Activated CD4-positive, alpha-beta T cell treated with anti-CD3 and anti-CD28 coated beads, Interleukin-2, amount 50 U/mL, for 24 hours (primary cell): ENCODE measurements at regions not wholly inside any gene's neighbourhood (a gene's known extent, or its start where the extent isn't known, plus 50 kb on each side); places are given as distances from the start of the nearest gene placed in this dataset.

Experiments used
- DNase-seq, 2 donors: peaks; one replicate each; pipeline ENCODE4 v3.0.0-alpha.2; 2020; ENCODE audit warnings: low read depth in 1 of 2, low spot score in 1 of 2

DNA sequence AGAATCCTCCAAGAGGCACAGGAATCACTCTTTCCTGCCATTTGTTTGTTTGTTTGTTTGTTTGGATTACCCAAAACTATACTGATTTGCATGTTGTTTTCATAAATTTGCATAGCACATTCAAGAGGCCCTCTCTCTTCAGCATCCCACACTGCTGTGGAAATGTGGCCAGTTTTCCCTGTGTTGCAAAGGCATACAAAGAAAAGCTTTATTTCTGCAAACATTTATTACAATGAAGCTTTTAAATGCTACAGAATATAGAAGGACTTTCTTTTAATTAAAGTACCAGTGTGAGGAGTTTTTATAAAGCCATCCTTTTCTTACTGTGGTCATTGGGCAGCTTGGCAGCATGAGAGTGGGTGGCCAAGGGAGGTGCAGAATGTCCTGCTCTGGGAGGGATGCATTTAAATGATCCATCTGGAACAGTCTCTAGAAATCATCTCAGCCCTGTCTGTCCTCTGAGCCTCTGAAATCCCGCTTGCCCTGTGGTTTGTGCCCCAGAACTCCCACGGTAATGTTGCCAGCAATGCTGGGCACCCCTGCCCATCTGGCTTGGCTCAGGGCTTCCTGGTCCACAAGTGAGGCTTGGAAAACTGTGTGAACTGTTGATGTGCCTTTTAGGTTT is 356.8 kb upstream of the KIF2A start:
- DNase-seq: no peak

DNA sequence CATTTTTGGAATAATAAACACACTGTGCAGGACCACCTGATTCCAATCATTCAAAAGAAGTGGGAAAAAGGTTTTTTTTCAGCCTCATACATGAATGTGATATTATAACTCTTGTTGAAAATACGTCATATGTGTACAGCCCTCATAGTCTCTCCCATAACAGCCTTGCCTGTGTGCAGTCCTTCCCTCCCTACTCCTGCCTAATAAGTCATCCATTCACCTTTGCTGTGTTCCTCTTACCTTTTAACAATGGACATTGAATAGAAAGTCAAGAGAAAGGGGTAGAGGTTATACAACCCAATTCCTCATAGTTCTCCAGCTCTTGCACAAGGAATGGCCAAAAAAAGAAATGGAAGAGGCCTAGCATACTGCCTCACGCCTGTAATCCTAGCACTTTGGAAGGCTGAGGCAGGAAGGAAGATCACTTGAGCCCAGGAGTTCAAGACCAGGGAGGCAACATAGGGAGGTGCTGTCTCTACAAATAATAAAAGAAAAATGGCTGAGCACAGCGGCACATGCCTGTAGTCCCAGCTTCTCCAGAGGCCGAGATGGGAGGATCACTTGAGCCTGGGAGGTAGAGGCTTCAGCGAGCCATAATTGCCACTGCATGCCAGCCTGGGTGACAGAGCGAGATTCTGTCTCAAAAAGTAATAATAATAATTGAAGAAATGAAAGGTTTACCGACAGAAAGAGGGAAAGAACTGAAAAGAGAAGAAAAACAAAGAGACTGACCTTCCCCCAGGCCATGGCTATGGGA is 356.1 kb upstream of the KIF2A start:
- no peak for DNase-seq

DNA sequence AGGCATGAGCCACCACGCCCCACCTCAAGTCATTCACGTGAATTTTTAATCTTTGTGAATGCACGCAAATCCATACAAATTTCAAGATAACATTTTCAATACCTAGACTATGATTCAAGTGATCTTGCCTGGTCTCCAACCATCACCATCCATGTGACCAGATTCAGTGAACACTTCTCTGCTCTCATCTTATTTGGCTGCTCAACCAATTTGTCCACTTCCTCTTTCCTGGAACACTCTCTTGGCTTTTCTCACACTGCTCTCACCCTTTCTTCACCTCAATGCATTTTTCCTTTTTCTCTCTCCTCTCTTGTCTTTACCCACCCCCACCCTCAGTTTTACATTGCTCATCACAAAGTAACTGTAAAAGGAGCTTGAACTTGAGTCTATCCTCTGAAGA is 354.7 kb upstream of the KIF2A start:
- no peak for DNase-seq

DNA sequence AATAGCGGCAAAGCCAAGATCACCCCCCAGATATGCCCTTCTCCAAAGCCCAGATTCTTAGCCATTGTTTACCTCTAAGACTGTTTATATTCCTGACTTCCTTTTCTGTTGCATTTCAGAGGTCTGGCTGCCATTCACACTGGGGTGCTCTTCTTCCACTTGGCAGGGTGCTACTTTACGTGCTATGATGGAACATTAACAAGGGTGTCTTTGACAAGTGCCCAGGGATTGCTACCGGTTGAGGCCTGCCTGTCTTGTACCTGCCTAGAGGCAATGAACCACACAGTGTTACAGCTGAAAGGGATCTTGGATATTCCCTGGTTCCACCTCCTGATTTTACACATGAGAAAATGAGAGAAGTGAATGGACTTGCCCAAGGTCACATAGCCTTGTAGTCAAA is 352.1 kb upstream of the KIF2A start:
- no peak for DNase-seq

DNA sequence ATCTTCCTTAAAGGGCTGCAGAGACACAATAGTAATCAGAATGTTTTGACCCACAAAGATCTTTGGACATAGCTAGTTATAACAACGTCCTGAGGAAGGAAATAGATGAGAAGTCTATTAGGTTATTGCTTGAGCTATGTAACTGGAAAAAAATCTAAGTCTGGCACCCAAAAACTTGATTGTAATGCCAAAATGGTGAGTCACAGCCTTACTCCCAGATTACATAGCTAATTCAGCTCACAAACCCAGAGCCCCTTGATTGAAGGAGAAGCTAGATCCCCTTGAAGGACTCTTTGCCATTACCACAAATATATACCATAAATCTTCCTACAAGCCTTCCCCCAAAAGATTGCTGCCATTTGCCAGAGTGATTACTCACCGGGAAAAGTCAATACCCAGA is 341.8 kb upstream of the KIF2A start:
- DNase-seq: no peak

DNA sequence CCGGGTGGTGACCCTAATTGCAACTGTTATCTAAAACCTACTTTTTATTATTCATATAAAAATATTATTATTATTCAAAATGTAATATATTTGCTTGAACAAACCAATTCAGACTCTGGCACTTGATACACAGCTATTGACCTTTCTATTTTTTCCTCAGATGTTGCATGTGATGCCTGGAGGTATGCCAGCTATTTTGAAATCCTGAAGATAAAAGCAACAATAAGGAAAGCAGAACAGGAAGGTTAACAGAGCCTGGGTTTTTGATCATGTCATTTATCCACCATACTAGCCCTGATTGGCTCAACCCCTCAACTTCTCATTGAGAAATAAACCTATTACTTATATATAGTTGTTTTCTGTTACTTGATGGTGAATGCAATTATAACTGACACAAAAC is 340.9 kb upstream of the KIF2A start:
- DNase-seq: no peak

DNA sequence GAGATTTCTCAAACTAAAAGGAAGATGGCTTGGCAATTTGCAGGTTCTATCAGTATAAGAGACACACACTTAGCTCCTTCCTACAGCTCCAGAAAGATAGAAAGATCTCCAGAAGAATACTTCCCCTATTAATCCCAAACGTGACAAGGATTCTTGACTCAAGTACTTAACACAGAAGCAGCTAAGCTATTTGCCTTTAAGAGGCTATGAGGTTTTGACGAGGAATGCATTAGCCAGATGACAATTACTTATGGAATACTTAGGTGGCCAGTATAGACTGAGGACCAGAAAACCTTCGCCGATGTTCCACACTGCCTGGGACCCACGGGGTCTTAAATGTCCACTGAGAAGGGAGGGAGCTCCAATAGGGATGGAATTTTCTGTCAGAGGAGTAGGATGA is 340.5 kb upstream of the KIF2A start:
- no peak for DNase-seq

DNA sequence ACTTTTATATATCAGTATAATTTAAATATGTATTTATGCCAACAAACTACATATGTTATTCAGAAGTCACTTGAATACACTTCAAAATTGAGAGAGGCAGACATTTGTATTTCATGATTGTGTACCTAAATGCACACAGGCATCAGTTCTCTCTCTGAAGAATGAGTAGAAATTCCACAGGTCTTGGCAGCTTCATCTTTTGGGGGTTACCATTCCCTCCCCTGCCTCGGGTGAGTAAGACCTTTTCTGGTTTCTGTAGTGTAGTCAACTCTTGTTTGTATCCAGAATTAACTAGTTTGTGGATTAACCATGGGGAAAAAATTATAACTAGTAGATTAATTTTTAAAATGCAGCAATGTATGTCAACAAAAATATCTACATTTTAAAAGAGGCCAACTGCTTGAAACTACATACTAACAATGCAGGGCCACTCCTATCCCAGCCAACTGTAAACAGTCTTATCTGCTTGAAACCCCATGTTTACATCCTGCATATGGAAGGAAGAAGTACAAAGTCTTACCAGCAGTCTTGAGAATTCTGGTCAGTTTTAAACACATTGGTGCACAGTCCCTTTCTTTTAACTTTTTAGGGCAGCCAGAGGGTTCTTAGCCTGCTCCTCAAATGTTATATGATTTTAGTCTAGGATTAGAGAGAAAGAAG is 339.6 kb upstream of the KIF2A start:
- no peak for DNase-seq

DNA sequence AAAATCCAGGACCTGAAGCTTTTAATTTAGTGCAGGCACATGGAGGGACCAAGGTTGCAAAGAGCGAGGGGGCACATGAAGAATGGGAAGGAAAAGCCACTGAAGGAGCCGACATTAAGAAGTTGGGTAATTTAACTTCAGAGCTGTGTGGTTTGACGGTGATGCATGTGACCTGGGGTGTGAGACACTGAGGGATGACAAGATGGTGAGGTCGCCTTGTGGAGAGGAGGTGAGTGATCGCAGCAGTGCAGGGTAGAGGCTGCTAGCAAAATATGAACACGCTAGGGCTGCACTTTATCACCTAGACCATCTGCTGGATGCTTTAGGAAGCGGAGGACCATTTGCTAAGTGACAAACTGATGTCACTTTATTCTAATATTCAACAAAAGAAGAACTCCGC is 339.0 kb upstream of the KIF2A start:
- DNase-seq: no peak

DNA sequence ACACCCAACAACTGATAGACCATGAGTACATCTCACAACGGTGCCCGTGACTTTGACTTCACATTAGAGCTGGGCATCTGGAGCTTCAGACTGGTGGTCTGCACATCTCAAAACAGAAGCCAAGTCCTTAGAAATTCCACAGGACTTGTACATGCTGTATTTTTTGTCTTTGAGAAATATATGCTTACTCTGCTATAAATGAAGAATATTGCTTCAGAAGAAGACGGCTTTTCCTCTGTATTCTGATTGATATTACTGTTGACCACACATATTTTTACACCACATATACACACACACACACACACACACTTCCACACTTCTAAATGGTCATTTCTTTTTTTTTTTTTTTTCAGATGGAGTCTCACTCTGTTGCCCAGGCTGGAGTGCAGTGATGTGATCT is 338.3 kb upstream of the KIF2A start:
- DNase-seq: no peak

DNA sequence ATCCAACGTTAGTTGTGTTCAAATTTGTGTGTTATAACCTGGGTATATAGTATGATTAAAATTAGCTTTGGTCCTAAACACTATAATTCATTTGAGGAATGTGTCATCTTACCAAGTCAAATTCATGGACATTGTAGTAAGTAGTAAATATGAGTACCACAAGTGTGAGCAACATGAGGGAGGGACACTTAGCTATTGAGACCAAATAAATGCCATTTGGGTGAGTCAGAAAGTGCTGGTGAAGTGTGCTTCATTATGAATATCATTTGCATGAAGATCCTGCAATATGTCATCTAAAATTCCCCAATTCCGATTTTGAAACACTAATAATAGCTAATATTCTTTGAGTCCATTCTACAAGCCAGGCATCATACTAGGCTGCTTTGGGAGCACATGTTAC is 336.7 kb upstream of the KIF2A start:
- no peak for DNase-seq

DNA sequence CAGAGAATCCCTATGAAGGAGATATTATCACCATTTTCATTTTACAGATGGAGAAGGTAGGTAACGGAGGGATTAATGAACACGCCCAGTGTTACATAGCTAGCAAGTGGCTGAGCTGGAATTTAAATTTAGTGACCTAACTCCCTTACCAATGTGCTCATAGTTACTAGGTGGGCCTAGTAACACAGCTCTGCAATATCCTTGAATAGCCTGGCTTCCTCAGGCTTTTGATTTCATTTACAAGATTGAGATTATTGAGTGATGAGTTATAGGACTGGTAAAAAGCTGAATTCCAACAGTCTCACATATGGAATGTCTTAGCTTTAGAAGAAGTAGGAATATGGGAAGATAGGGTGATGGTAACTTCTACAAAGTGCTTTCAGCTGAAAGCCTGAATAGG is 336.3 kb upstream of the KIF2A start:
- DNase-seq: no peak

DNA sequence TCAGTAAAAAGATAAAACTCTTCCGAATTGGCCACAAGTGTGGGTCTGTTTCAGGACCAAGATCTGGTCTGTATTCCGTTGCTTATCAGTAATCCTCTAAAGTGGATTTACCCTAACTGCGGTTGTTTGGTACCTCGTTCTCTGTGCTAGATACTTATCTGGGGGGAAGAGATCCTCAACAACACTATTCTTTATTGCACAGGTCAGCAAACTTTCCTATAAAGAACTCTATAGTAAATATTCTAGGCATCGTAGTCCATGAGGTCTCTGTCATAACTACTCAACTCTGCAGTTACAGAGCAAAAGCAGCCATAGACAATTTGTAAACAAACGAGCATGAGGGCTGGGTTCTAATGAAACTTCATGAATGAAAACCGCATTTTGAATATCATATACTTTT is 335.8 kb upstream of the KIF2A start:
- no peak for DNase-seq

DNA sequence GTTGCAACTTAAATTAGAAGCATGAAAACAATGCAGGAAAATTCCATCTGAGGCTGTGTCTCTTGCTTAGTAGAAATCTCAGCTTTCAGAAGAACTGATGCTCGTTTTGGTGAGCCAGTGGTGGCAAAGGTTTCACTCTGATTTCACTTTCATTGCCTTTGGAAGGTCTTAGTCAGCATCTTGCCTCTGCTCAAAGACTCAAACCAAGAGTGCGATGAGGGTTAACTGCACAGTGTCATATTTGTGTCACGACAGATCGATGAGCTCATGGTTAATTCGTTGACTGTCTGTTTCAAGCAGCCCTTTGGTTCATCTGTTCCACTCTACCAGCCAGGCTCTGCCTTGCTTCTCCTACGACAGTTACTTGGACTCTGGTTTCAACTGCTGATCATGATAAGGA is 331.3 kb upstream of the KIF2A start:
- no peak for DNase-seq

DNA sequence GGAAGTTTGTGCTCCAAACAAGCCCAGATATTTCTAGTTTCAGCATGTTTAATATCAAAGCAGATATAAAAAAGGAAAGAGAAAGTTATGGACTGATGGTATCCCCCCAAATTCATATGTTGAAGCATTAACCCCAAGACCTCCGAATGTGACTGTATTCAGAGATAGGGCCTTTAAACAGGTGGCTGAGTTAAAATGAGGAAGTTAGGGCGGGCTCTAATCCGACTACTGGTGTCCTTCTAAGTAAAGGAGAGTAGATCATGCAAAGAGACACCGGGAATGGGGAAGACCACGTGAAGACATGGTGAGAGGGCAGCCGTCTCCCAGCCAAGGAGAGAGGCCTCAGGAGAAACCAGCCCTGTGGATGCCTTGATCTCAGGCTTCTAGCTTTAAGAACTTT is 324.1 kb upstream of the KIF2A start:
- no peak for DNase-seq

DNA sequence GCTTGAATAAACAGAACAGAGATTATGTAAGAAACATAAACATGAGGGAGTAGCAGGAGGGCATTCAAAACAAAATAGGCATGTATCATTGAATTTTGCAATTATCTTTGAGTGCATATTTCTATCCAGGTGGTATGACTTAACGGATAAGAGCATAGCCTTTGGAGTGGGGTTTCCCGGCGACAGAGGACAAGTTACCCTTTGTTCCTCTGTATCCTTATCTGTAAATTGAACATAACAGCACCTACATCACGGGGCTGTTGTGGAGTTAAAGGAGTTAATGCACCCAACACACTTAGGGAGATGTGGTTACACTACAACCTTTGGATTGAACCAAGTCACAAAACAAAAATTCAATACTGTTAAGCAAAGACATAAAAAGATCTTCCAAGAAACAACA is 314.6 kb upstream of the KIF2A start:
- DNase-seq: no peak

DNA sequence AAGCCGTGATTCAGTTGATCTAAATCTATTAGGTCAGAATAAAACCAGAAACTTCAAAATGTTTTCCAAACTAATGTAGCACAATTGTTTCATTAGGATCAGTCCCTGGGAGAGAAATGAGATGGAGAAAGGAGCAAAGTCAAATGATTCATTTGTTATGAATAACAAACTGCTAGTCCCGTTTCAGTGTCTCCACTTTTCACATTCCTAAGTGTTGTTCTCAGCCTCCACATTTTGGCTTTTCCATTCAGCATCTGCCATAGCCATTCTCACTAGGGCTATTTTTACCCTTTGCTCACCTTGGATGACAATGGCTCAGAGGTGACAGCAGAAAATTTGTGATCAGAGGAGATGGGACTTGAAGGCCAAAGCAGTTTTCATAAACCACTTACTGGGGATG is 314.1 kb upstream of the KIF2A start:
- DNase-seq: no peak

DNA sequence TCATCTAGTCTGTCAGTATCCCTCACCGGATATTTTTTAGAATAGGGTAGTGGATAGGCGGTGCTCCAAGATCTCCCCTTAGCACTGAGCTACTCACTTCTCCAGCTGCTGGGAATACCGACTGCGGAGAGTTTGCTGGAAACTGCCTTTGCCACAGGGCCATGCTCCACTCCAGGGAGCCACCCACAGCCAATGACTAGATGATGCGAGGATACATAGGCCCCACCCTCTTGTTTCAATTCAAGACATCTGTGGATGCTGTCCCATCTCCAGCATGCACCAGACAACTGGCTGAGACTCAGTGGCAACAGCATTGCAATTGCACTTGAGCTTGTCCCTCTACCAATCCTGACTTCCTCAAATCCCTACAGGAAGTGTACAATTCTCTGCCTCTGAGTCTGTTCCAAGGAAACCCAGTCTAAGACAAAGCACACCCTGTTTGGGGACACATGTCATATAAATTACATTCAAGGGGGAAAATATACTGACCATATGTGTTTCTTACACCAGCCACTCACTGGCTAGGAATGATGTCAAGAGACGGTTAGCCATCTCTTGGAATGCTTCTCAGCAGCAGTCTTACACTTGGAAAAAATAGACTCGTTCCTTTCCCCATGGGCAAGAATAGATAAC is 312.6 kb upstream of the KIF2A start:
- no peak for DNase-seq

DNA sequence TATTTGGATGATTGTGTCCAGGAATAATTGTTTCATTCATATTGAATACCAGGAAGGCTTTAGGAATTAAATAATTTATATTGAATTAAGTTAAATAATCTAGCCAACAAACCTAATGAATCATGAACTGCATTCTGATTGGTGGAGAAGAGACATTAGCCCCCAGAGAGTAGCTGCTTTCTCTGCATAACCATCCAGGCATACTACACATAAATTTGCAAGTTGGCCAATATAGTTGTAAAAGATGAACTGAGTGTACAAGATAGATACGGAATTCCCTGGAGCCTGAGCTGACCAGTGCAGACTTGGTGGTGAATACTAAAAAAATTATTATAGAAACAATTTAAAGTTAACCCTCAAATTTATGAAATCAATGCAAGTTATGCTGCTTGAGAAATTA is 311.8 kb upstream of the KIF2A start:
- no peak for DNase-seq

DNA sequence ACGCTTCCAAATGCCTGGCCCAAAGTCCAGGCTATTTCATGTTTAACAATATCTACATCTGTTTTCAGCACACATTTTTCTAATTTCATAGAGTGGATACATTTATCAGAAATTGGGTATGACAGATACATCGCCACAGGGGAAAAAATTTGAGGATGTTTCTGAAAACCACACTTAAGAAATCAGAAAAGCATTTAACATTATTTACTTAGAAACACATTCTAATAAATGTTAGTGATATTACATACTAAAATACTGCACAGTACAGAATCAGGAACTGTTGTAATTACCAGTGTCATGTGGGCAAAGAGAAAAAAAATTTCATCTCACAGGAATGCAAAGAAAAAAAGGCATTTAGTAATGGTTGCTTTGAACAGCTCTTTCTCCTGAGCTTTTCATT is 310.5 kb upstream of the KIF2A start:
- DNase-seq: no peak

DNA sequence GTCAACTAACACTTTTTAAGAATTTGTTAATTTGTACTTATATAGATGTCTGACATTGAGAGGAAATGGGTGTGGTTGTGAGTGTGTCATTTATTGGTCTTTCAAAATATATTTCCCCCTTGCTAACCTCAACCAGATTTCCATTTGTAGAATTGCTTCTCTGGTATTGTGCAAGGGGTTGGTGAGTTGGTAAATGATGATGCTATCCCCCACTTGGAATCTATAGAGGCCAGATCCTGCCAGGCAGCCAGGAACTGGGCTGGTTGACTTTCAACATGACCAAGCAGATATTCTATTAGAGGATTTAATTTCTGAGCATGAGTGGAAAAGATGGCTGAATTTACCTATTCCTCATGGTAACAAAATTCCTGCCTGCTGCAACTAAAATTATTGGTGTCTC is 306.6 kb upstream of the KIF2A start:
- no peak for DNase-seq

DNA sequence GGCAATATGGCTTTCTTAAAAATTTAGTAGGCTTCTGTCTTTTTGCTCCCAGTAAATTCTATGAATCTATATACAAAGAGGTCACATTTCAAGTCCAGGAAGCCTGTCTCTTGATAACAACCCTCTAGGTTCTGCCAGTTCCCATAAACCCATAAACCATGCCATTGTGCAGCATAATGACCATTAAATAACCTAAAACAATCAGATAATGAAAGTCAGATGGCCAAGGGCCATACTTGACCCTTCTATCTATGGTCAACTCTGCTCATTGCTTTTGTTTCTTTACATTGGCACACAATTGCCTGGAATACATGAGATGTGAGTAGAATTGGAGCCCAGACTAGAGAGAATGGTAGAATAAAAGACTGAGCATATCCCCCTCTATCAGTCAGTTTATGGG is 305.4 kb upstream of the KIF2A start:
- no peak for DNase-seq
